ENCODE measurements at regions not wholly inside any gene's neighbourhood (a gene's known extent, or its start where the extent isn't known, plus 50 kb on each side); places are given as distances from the start of the nearest gene placed in this dataset.

GRCh38 chr7:69510114-69510513, 88.2 kb upstream of the AUTS2 start:
- ATAC-seq (ENCODE audit: insufficient number of reproducible peaks, low FRiP score, low read depth), result no peak
- Histone ChIP-seq H3K4me1 (ENCODE audit: control insufficient read depth in 1 of 2, low read depth in 2 of 2) (no peaks in the 10 kb centered on the region), H3K4me3 (no peak overlapping the region), H3K27ac (no peak overlapping the region), H3K36me3 (no peaks in the 10 kb centered on the region), H3K27me3 (replicated peaks; ENCODE audit: insufficient read depth) (no peaks in the 10 kb centered on the region), H3K9me3 (no peaks in the 10 kb centered on the region)
- DNase-seq (ENCODE audit: low spot score), result no peak
- no peak for TF ChIP-seq CTCF (IDR thresholded peaks at IDR 0.05)

- Histone ChIP-seq H3K36me3 (no peaks in the 10 kb centered on the region), H3K4me3 (no peak overlapping the region), H3K4me1 (ENCODE audit: control insufficient read depth in 1 of 2, low read depth in 2 of 2) (no peaks in the 10 kb centered on the region), H3K27me3 (replicated peaks; ENCODE audit: insufficient read depth) (no peaks in the 10 kb centered on the region), H3K9me3 (no peaks in the 10 kb centered on the region), H3K27ac (no peak overlapping the region)
- no peak for ATAC-seq (ENCODE audit: insufficient number of reproducible peaks, low FRiP score, low read depth)
- DNase-seq (ENCODE audit: low spot score), result no peak
- no peak for TF ChIP-seq CTCF (IDR thresholded peaks at IDR 0.05)
Observed at GRCh38 chr7:69515495-69516212, 82.6 kb upstream of the AUTS2 start.

DNA sequence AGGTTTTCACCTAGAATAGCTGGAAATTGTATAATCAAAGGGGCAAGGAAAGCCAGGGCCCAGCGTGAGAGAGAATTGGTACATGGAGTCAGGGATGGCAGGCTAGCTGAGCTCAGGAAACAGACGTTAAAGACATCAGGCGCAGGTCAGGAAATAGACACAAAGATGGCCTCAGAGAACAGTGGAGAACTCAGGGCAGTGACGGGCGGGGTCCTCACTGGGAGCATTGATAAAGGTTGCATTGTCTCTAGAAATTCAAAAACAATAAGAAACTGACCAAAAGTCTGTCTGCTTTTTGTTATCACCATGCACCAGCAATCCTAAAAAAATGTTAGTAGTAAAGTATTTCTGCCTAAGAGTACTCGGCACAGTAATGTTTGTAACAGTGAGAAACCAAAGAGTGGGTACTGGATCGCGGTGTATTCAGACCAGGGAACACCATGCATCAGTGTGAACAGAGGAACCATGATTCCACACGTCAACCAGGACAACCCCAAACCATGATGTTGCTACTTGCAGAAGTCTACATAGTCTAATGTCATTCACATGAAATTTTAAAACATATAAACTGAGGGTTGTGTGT, 81.9 kb upstream of the AUTS2 start:
- no peak for TF ChIP-seq CTCF (IDR thresholded peaks at IDR 0.05)
- Histone ChIP-seq H3K4me3 (no peak overlapping the region), H3K27ac (no peak overlapping the region), H3K4me1 (ENCODE audit: control insufficient read depth in 1 of 2, low read depth in 2 of 2) (no peaks in the 10 kb centered on the region), H3K27me3 (replicated peaks; ENCODE audit: insufficient read depth) (no peaks in the 10 kb centered on the region), H3K9me3 (no peaks in the 10 kb centered on the region), H3K36me3 (no peaks in the 10 kb centered on the region)
- no peak for ATAC-seq (ENCODE audit: insufficient number of reproducible peaks, low FRiP score, low read depth)
- DNase-seq (ENCODE audit: low spot score), result no peak

DNA sequence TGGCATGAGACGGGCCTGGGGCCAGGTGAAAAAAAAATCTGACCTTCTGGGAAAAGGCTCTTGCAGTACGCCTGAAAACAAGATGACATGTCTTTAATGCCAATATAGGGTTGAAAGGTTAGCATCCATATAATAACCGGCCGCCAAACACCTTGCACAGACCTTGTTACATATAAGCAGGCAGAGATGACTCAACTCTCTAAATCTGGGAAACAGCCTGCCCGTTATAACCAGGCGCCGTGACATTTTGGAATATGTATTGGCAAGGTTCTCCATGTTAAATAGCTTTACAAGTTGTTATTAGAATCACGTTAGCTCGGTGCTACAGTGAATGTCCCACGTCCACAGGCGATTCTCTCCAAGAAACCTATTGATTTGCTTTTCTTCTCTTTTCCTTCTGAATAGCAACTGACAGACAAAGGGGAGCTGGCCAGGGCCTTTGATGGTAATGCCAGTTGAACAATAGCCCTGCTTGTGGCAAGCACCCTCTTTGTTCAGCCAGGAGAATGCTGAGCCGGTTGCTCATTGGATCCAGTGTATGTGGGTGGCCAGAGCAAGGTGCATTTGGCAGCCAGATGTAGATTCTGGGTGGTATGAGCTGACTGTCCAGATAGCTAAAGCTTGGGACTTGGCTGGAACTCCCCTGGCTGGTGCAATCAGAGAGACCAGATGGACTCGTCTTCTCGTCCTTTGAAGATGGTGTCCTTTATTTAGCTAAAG, 80.1 kb upstream of the AUTS2 start:
- no peaks in the 10 kb centered on the region for H3K4me1 ChIP-seq (ENCODE audit: control insufficient read depth in 1 of 2, low read depth in 2 of 2)
- DNase-seq (ENCODE audit: low spot score) (no peak), ATAC-seq (ENCODE audit: insufficient number of reproducible peaks, low FRiP score, low read depth) (no peak)
- no peaks in the 10 kb centered on the region for H3K36me3 ChIP-seq
- H3K27ac ChIP-seq, result no peak overlapping the region
- no peak overlapping the region for H3K4me3 ChIP-seq
- no peaks in the 10 kb centered on the region for H3K27me3 ChIP-seq (replicated peaks; ENCODE audit: insufficient read depth)
- TF ChIP-seq CTCF (IDR thresholded peaks at IDR 0.05), result no peak
- H3K9me3 ChIP-seq, result no peaks in the 10 kb centered on the region

GRCh38 chr7:69518705-69519077, 79.6 kb upstream of the AUTS2 start:
- ATAC-seq (ENCODE audit: insufficient number of reproducible peaks, low FRiP score, low read depth) (no peak), DNase-seq (ENCODE audit: low spot score) (no peak)
- Histone ChIP-seq H3K27me3 (replicated peaks; ENCODE audit: insufficient read depth) (no peaks in the 10 kb centered on the region), H3K4me3 (no peak overlapping the region), H3K27ac (no peak overlapping the region), H3K9me3 (no peaks in the 10 kb centered on the region), H3K36me3 (no peaks in the 10 kb centered on the region), H3K4me1 (ENCODE audit: control insufficient read depth in 1 of 2, low read depth in 2 of 2) (no peaks in the 10 kb centered on the region)
- TF ChIP-seq CTCF (IDR thresholded peaks at IDR 0.05), result no peak
